ENCODE measurements at regions not wholly inside any gene's neighbourhood (a gene's known extent, or its start where the extent isn't known, plus 50 kb on each side); places are given as distances from the start of the nearest gene placed in this dataset.

DNA sequence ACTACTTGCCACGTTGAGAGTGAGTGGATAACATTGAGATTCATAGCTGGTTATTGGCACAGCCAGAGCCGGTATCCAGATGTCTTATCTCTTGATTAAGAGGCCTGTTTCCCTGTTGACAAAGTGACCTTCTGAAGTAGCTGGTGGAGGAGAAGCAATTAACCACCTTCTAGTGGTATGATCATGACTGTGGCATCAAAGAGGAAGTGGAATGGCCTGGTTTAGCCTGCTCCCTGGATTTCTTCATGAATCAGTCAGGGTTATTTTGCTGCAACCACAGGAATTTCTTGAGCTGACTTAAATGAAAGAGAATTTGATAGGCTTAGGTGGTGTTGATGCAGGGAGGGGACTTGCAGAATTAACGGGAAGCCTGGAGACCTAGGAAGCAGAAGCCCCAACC, 398.3 kb downstream of the MFSD1 start:
- dilution Hi-C loops (cut with MboI; ENCODE audit: extremely low pct_ligation_motif_present, low sequenced_read_pairs): no loop called here
- H3K27ac ChIP-seq (ENCODE audit: control insufficient read depth, insufficient read depth, low read length): no peak overlapping the region
- FAIRE-seq: no peak
- no peaks in the 10 kb centered on the region for H3K27me3 ChIP-seq (ENCODE audit: control insufficient read depth, extremely low read depth, insufficient read depth, low read length)
- no peak overlapping the region for H3K4me3 ChIP-seq (ENCODE audit: control insufficient read depth in 2 of 3, extremely low read depth in 1 of 3, insufficient read depth in 2 of 3, low read depth in 1 of 3, low read length in 3 of 3)
- H3K9me3 ChIP-seq (ENCODE audit: control insufficient read depth, low read depth, low read length): no peaks in the 10 kb centered on the region
- H3K9me1 ChIP-seq (ENCODE audit: control insufficient read depth, extremely low read depth, insufficient read depth, low read length): no peaks in the 10 kb centered on the region
- H3K79me2 ChIP-seq (ENCODE audit: control insufficient read depth, insufficient read depth, low read length): no peaks in the 10 kb centered on the region
- no peak overlapping the region for H3K4me2 ChIP-seq (ENCODE audit: control insufficient read depth, extremely low read depth, insufficient read depth, low read depth, low read length)
- H3K36me3 ChIP-seq (ENCODE audit: control insufficient read depth in 2 of 2, extremely low read depth in 1 of 2, insufficient read depth in 2 of 2, low read length in 2 of 2): no peaks in the 10 kb centered on the region
- TF ChIP-seq EZH2 (IDR thresholded peaks at IDR 0.05; ENCODE audit: low read length): no peak
- TF ChIP-seq, protein P1, sequence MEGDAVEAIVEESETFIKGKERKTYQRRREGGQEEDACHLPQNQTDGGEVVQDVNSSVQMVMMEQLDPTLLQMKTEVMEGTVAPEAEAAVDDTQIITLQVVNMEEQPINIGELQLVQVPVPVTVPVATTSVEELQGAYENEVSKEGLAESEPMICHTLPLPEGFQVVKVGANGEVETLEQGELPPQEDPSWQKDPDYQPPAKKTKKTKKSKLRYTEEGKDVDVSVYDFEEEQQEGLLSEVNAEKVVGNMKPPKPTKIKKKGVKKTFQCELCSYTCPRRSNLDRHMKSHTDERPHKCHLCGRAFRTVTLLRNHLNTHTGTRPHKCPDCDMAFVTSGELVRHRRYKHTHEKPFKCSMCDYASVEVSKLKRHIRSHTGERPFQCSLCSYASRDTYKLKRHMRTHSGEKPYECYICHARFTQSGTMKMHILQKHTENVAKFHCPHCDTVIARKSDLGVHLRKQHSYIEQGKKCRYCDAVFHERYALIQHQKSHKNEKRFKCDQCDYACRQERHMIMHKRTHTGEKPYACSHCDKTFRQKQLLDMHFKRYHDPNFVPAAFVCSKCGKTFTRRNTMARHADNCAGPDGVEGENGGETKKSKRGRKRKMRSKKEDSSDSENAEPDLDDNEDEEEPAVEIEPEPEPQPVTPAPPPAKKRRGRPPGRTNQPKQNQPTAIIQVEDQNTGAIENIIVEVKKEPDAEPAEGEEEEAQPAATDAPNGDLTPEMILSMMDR (optimal IDR thresholded peaks at IDR 0.05 in 1 of 3, IDR thresholded peaks at IDR 0.05 in 1 of 3, conservative IDR thresholded peaks at IDR 0.05 in 1 of 3; ENCODE audit: extremely low read depth in 1 of 3, insufficient read depth in 2 of 3, low read length in 3 of 3): no peak
- peak; percentile 7 for DNase-seq (ENCODE audit: low read depth, low spot score)
- no peaks in the 10 kb centered on the region for H4K20me1 ChIP-seq (ENCODE audit: control insufficient read depth, extremely low read depth, insufficient read depth, low read length)
- H3K9ac ChIP-seq (ENCODE audit: control insufficient read depth, extremely low read depth, insufficient read depth, low read length): no peak overlapping the region
- no peaks in the 10 kb centered on the region for H3K4me1 ChIP-seq (ENCODE audit: control insufficient read depth, extremely low read depth, insufficient read depth, low read length)
- H2AFZ ChIP-seq (ENCODE audit: control insufficient read depth, low read length): no peak overlapping the region

DNA sequence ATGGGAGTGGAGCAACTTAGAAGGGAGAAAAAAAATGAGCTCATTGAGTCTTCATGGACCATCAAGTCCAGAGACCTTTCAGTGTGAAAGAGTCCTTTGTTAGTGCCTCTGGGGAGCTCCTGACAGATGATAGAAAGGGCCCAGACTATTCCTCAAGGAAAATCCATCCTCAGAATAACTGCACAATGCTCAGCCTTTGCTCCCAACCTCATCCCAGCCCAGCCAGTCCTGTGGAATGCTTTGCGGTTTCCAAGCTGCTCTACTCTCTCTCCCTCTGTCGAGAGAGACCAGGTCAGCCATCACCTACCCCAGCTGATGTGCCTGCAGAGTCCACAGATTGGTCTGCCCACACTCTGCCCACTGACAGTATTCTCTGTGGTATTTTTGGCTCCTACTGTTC, 406.2 kb downstream of the MFSD1 start:
- dilution Hi-C loops (cut with MboI; ENCODE audit: extremely low pct_ligation_motif_present, low sequenced_read_pairs): no loop called here
- H4K20me1 ChIP-seq (ENCODE audit: control insufficient read depth, extremely low read depth, insufficient read depth, low read length): no peaks in the 10 kb centered on the region
- no peak for DNase-seq (ENCODE audit: low read depth, low spot score)

More for the DNA sequence above, 406.2 kb downstream of the MFSD1 start:
- H3K27me3 ChIP-seq (ENCODE audit: control insufficient read depth, extremely low read depth, insufficient read depth, low read length): no peaks in the 10 kb centered on the region
- no peaks in the 10 kb centered on the region for H3K79me2 ChIP-seq (ENCODE audit: control insufficient read depth, insufficient read depth, low read length)
- no peak overlapping the region for H3K9ac ChIP-seq (ENCODE audit: control insufficient read depth, extremely low read depth, insufficient read depth, low read length)
- no peak overlapping the region for H2AFZ ChIP-seq (ENCODE audit: control insufficient read depth, low read length)
- no peak for FAIRE-seq
- TF ChIP-seq EZH2 (IDR thresholded peaks at IDR 0.05; ENCODE audit: low read length): no peak
- TF ChIP-seq, protein P1 (optimal IDR thresholded peaks at IDR 0.05 in 1 of 3, IDR thresholded peaks at IDR 0.05 in 1 of 3, conservative IDR thresholded peaks at IDR 0.05 in 1 of 3; ENCODE audit: extremely low read depth in 1 of 3, insufficient read depth in 2 of 3, low read length in 3 of 3): no peak
- H3K4me2 ChIP-seq (ENCODE audit: control insufficient read depth, extremely low read depth, insufficient read depth, low read depth, low read length): no peak overlapping the region
- no peaks in the 10 kb centered on the region for H3K4me1 ChIP-seq (ENCODE audit: control insufficient read depth, extremely low read depth, insufficient read depth, low read length)
- H3K4me3 ChIP-seq (ENCODE audit: control insufficient read depth in 2 of 3, extremely low read depth in 1 of 3, insufficient read depth in 2 of 3, low read depth in 1 of 3, low read length in 3 of 3): no peak overlapping the region
- H3K9me1 ChIP-seq (ENCODE audit: control insufficient read depth, extremely low read depth, insufficient read depth, low read length): no peaks in the 10 kb centered on the region
- no peaks in the 10 kb centered on the region for H3K9me3 ChIP-seq (ENCODE audit: control insufficient read depth, low read depth, low read length)
- no peaks in the 10 kb centered on the region for H3K36me3 ChIP-seq (ENCODE audit: control insufficient read depth in 2 of 2, extremely low read depth in 1 of 2, insufficient read depth in 2 of 2, low read length in 2 of 2)
- no peak overlapping the region for H3K27ac ChIP-seq (ENCODE audit: control insufficient read depth, insufficient read depth, low read length)
